HepG2 (cell line): ENCODE measurements at regions not wholly inside any gene's neighbourhood (a gene's known extent, or its start where the extent isn't known, plus 50 kb on each side); places are given as distances from the start of the nearest gene placed in this dataset.
A peak's percentile ranks its signal among the peaks of the same experiment; 100 is the strongest.

Experiments used
- AGO1 ChIP-seq: fragments of 200-400 bp; formaldehyde crosslinking; IDR thresholded peaks from 2 replicates; pipeline ENCODE4 v1.6.1; 2017; ENCODE audit warnings: mild to moderate bottlenecking, low read depth, low read length, moderate library complexity; ENCODE audit not compliant: poor library complexity, severe bottlenecking
- CCDC6 ChIP-seq: sonication (generic); formaldehyde crosslinking; IDR thresholded peaks from 2 replicates; pipeline ENCODE4 v1.8.1; 2022; ENCODE audit warnings: mild to moderate bottlenecking, missing genetic modification reagents, moderate library complexity
- CREB3 ChIP-seq: sonication (generic); formaldehyde crosslinking; IDR thresholded peaks from 2 replicates; pipeline ENCODE4 v1.5.0; 2020; ENCODE audit warnings: missing genetic modification reagents
- ELF4 ChIP-seq: sonication (generic); formaldehyde crosslinking; IDR thresholded peaks from 2 replicates; pipeline ENCODE4 v1.5.0; 2020; ENCODE audit warnings: missing genetic modification reagents, mild to moderate bottlenecking, moderate library complexity, borderline replicate concordance
- FOSL2 ChIP-seq: sonication (generic); formaldehyde crosslinking; IDR thresholded peaks from 2 replicates; pipeline ENCODE4 v1.4.0; 2020; ENCODE audit warnings: missing genetic modification reagents
- GATAD2A ChIP-seq: IDR thresholded peaks from 2 replicates; pipeline ENCODE4 v1.6.1; 2016
- HOMEZ ChIP-seq: IDR thresholded peaks from 2 replicates; pipeline ENCODE4 v1.6.1; 2016; ENCODE audit warnings: low read depth
- HOXA7 ChIP-seq: sonication (generic); formaldehyde crosslinking; IDR thresholded peaks from 2 replicates; pipeline ENCODE4 v1.8.1; 2022; ENCODE audit warnings: mild to moderate bottlenecking, missing genetic modification reagents, moderate library complexity
- JDP2 ChIP-seq: sonication (generic); formaldehyde crosslinking; IDR thresholded peaks from 2 replicates; pipeline ENCODE4 v1.8.1; 2022; ENCODE audit warnings: missing genetic modification reagents, borderline replicate concordance
- MEF2D ChIP-seq: sonication (generic); formaldehyde crosslinking; IDR thresholded peaks from 2 replicates; pipeline ENCODE4 v1.5.1; 2020; ENCODE audit warnings: mild to moderate bottlenecking, missing genetic modification reagents
- TARDBP ChIP-seq: sonication (generic); formaldehyde crosslinking; IDR thresholded peaks from 2 replicates; pipeline ENCODE4 v1.8.0; 2022; ENCODE audit warnings: mild to moderate bottlenecking, missing genetic modification reagents
- WIZ ChIP-seq: sonication (generic); formaldehyde crosslinking; IDR thresholded peaks from 2 replicates; pipeline ENCODE4 v1.5.1; 2020; ENCODE audit warnings: mild to moderate bottlenecking, missing genetic modification reagents
- ZBTB8A ChIP-seq: sonication (generic); formaldehyde crosslinking; IDR thresholded peaks from 2 replicates; pipeline ENCODE4 v1.4.0; 2020; ENCODE audit warnings: mild to moderate bottlenecking, low read depth, missing genetic modification reagents, borderline replicate concordance
- ZFY ChIP-seq: sonication (generic); formaldehyde crosslinking; IDR thresholded peaks from 2 replicates; pipeline ENCODE4 v1.4.0; 2020; ENCODE audit warnings: missing genetic modification reagents
- ZNF136 ChIP-seq: sonication (generic); formaldehyde crosslinking; IDR thresholded peaks from 2 replicates; pipeline ENCODE4 v1.8.1; 2022; ENCODE audit warnings: low read depth, mild to moderate bottlenecking, moderate library complexity, missing genetic modification reagents
- ZNF24 ChIP-seq: fragments of 450-650 bp; IDR thresholded peaks from 2 replicates; pipeline ENCODE4 v1.6.1; 2017; ENCODE audit warnings: antibody characterized with exemption, mild to moderate bottlenecking
- ZNF44 ChIP-seq: sonication (generic); formaldehyde crosslinking; IDR thresholded peaks from 2 replicates; pipeline ENCODE4 v1.5.1; 2020; ENCODE audit warnings: mild to moderate bottlenecking, missing genetic modification reagents
- ZNF749 ChIP-seq: sonication (generic); formaldehyde crosslinking; IDR thresholded peaks from 2 replicates; pipeline ENCODE4 v1.8.0; 2022; ENCODE audit warnings: mild to moderate bottlenecking, missing genetic modification reagents, moderate library complexity, borderline replicate concordance
- ZNF792 ChIP-seq: IDR thresholded peaks from 2 replicates; pipeline ENCODE4 v1.6.1; 2016
- TF ChIP-seq, protein P1 (sequence below): sonication (generic); formaldehyde crosslinking; IDR thresholded peaks from 2 replicates; pipeline ENCODE4 v1.9.0; 2021; ENCODE audit warnings: missing genetic modification reagents, borderline replicate concordance
- TF ChIP-seq, protein P2 (sequence below): fragments of 450-650 bp; IDR thresholded peaks from 2 replicates; pipeline ENCODE4 v1.6.1; 2017
- TF ChIP-seq, protein P3 (sequence below): sonication (generic); formaldehyde crosslinking; IDR thresholded peaks from 2 replicates; pipeline ENCODE4 v1.4.0; 2020; ENCODE audit warnings: mild to moderate bottlenecking, missing genetic modification reagents

- TF ChIP-seq FOSL2 (CRISPR knock-in tag) (peak; percentile 49; the same call in 1 of the 2 replicates), ZNF792 (CRISPR knock-in tag) (no peak; the same call in 1 of the 2 replicates), MEF2D (peak; percentile 75; the same call in 1 of the 2 replicates), HOMEZ (CRISPR knock-in tag) (peak; percentile 16; the same call in 1 of the 2 replicates), ELF4 (CRISPR knock-in tag) (no peak), WIZ (peak; percentile 80), HOXA7 (no peak), AGO1 (peak; percentile 57), ZNF24 (no peak), ZBTB8A (CRISPR knock-in tag) (no peak), TARDBP (peak; percentile 12; the same call in 1 of the 2 replicates), ZNF44 (CRISPR knock-in tag) (no peak), CCDC6 (CRISPR knock-in tag) (peak; percentile 67), ZNF749 (CRISPR knock-in tag) (no peak), ZNF136 (CRISPR knock-in tag) (no peak), ZFY (CRISPR knock-in tag) (peak; percentile 90), JDP2 (CRISPR knock-in tag) (no peak), CREB3 (no peak), GATAD2A (CRISPR knock-in tag) (peak; percentile 75)
- TF ChIP-seq, protein P1, sequence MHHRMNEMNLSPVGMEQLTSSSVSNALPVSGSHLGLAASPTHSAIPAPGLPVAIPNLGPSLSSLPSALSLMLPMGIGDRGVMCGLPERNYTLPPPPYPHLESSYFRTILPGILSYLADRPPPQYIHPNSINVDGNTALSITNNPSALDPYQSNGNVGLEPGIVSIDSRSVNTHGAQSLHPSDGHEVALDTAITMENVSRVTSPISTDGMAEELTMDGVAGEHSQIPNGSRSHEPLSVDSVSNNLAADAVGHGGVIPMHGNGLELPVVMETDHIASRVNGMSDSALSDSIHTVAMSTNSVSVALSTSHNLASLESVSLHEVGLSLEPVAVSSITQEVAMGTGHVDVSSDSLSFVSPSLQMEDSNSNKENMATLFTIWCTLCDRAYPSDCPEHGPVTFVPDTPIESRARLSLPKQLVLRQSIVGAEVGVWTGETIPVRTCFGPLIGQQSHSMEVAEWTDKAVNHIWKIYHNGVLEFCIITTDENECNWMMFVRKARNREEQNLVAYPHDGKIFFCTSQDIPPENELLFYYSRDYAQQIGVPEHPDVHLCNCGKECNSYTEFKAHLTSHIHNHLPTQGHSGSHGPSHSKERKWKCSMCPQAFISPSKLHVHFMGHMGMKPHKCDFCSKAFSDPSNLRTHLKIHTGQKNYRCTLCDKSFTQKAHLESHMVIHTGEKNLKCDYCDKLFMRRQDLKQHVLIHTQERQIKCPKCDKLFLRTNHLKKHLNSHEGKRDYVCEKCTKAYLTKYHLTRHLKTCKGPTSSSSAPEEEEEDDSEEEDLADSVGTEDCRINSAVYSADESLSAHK (CRISPR knock-in tag): 0 out of 2 replicates have a peak, but pooled peaks have one; percentile 39
- TF ChIP-seq, protein P2, sequence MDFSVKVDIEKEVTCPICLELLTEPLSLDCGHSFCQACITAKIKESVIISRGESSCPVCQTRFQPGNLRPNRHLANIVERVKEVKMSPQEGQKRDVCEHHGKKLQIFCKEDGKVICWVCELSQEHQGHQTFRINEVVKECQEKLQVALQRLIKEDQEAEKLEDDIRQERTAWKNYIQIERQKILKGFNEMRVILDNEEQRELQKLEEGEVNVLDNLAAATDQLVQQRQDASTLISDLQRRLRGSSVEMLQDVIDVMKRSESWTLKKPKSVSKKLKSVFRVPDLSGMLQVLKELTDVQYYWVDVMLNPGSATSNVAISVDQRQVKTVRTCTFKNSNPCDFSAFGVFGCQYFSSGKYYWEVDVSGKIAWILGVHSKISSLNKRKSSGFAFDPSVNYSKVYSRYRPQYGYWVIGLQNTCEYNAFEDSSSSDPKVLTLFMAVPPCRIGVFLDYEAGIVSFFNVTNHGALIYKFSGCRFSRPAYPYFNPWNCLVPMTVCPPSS: no peak
- TF ChIP-seq, protein P3, sequence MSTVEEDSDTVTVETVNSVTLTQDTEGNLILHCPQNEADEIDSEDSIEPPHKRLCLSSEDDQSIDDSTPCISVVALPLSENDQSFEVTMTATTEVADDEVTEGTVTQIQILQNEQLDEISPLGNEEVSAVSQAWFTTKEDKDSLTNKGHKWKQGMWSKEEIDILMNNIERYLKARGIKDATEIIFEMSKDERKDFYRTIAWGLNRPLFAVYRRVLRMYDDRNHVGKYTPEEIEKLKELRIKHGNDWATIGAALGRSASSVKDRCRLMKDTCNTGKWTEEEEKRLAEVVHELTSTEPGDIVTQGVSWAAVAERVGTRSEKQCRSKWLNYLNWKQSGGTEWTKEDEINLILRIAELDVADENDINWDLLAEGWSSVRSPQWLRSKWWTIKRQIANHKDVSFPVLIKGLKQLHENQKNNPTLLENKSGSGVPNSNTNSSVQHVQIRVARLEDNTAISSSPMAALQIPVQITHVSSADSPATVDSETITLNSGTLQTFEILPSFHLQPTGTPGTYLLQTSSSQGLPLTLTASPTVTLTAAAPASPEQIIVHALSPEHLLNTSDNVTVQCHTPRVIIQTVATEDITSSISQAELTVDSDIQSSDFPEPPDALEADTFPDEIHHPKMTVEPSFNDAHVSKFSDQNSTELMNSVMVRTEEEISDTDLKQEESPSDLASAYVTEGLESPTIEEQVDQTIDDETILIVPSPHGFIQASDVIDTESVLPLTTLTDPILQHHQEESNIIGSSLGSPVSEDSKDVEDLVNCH (CRISPR knock-in tag): no peak
Observed at GRCh38 chr20:50369225-50370035, 140.8 kb upstream of the PTPN1 start (continued).
